22Rv1 (cell line): ENCODE measurements at regions not wholly inside any gene's neighbourhood (a gene's known extent, or its start where the extent isn't known, plus 50 kb on each side); places are given as distances from the start of the nearest gene placed in this dataset.

Experiments
- H3K27ac ChIP-seq: fragments of 450-650 bp; 2 replicates; pipeline ENCODE4 v1.5.1; 2017
- CTCF ChIP-seq: fragments of 450-650 bp; IDR thresholded peaks from 2 replicates; pipeline ENCODE4 v1.5.1; 2017; ENCODE audit warnings: mild to moderate bottlenecking
- ZFX ChIP-seq: fragments of 450-650 bp; IDR thresholded peaks from 2 replicates; pipeline ENCODE4 v1.6.1; 2017; ENCODE audit warnings: antibody characterized with exemption, borderline replicate concordance

DNA sequence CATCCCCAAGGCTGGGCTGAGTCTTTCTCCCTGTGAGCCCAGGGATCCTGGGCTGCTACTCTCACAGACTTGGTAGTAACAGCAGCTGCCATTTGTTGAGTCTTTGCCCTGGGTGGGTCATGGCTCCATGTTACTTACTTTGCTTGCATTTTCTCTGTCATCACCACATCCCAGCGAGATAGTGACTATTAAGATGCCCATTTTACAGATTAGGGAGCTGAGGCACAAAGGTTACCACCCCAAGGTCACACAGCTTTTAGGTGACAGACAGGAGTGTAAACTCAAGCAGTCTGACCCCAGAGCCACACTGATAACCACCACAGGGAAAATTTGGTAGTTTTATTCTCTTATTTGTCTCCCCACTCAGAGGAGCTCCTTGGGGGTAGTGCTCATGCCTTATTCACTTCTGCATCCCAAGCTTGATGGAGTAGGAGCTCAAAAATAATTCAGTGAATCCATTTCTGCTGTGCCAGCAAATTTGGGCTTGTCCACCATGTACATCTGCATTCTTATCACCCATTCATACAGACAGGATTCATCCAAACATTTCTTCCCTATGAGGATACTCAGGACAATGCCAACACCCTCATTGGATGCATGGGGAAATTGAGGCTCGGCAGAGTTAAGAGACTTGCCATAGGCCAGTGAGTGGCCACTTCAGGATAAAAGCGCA is 263.2 kb downstream of the CBLN1 start:
- TF ChIP-seq ZFX (no peak), CTCF (no peak)
- H3K27ac ChIP-seq = no peak overlapping the region

DNA sequence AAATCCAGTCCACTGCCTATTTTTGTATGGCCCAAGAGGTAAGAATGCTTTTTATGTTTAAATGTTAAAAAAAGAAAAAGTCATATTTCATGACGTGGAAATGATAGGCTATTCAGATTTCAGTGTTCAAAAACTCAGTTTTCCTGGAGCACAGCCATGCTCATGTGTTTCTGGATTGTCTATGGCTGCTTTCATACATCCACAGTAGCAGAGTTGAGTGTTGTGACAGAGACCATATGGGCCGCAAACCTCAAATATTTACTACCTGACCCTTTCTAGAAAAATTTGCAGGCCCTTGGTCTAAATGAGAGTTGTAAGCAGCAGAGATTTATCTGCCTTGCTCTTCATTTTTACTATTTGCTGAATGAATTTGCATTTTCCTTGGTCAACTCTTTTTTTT is 264.1 kb downstream of the CBLN1 start:
- no peak for TF ChIP-seq ZFX
- TF ChIP-seq CTCF = no peak
- no peak overlapping the region for H3K27ac ChIP-seq

DNA sequence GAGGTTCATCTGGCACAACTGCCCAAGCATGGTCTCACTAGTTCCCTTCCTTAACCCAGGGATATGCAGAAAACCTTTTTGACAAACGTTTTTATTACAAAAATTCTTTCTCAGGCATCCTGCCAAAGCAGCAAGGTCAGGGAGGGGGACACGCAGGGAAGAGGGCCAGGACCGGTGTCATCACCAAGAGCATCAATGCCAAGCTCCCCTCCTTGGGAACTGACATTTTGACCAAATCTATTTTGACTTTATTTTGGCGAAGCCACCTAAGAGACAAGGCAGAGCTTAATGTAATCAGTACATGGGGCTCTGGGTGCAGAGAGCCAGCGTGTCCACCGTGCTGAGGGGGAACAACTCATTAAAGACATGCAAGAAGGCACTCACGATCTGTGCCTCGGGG is 265.2 kb downstream of the CBLN1 start:
- no peak for TF ChIP-seq ZFX
- TF ChIP-seq CTCF = no peak
- no peak overlapping the region for H3K27ac ChIP-seq

DNA sequence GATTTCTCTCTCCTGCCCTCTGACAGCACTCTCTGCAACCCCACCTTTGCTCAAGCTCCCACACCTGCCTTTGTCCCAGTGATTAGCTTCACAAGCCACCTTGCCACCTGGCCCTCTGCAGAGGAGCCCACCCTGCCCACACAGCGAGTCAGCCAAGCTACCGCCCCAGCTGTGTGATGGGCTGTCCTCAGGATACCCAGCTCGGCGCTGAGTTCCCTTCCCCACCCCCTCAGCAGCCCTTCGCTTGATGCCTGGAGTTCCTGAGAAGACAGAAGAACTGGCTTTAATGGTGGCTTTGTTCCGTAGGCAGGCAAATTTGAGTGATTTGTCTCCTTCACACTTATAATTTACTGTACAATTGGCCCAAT is 266.4 kb downstream of the CBLN1 start:
- H3K27ac ChIP-seq = no peak overlapping the region
- TF ChIP-seq ZFX = no peak
- TF ChIP-seq CTCF = no peak

- TF ChIP-seq ZFX = no peak
- TF ChIP-seq CTCF = no peak
- H3K27ac ChIP-seq = no peak overlapping the region
Observed at GRCh38 chr16:49014277-49015224, 267.1 kb downstream of the CBLN1 start.

DNA sequence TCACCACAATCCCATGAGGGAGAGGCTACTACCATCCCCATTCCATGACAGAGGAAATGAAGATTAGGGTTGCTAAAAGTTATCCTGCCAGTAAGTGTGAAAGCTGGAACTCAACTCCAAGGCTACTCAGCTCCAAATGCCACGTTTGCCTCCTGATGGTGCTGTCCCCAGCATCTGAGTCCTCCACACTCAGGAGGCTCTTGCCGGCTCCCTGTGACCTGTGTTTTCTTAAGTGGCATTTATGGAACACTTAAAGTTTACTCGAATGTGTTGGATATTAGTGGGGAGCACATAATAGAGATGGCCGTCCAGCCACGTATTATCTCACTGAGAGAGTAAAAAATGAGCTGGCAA is 267.9 kb downstream of the CBLN1 start:
- H3K27ac ChIP-seq = no peak overlapping the region
- TF ChIP-seq CTCF = no peak
- TF ChIP-seq ZFX = no peak
